ENCODE measurements at regions not wholly inside any gene's neighbourhood (a gene's known extent, or its start where the extent isn't known, plus 50 kb on each side); places are given as distances from the start of the nearest gene placed in this dataset.

DNA sequence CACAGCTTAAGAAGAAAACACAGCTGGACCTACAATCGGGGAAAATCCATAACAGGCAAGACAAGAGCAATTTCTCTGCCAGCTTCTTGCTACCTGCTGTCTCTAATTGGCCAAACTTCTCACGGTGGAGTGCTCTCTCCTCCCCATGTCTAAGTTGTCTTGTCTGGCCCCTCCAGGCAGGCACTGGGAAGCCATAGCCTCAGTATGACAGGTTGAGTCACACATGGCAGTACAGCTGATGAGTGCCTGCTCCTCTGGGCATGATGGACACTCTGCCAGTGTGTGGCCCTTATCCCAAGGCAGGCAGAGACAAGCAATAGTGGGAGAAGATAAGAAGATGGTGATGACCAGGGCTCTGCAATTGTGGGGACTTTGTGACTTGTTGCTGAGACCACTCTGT, 551.8 kb downstream of the DIPK2A start:
- TF ChIP-seq LEF1 (IDR thresholded peaks at IDR 0.05; ENCODE audit: borderline replicate concordance) = no peak
- TF ChIP-seq SP1 (IDR thresholded peaks at IDR 0.05) = no peak
- TF ChIP-seq SUZ12 (IDR thresholded peaks at IDR 0.05) = no peak
- TF ChIP-seq ZNF384 (IDR thresholded peaks at IDR 0.05) = no peak
- TF ChIP-seq FOXM1 (IDR thresholded peaks at IDR 0.05; ENCODE audit: borderline replicate concordance) = no peak
